PC-3 (cell line): ENCODE measurements at regions not wholly inside any gene's neighbourhood (a gene's known extent, or its start where the extent isn't known, plus 50 kb on each side); places are given as distances from the start of the nearest gene placed in this dataset.

Experiments
- CTCF ChIP-seq: fragments of 300-600 bp; sonication (generic); conservative IDR thresholded peaks from 2 replicates; pipeline ENCODE4 v1.5.1; 2017; ENCODE audit warnings: antibody characterized with exemption, low read depth, mild to moderate bottlenecking, low read length
- EZH2 ChIP-seq: fragments of 300-600 bp; sonication (generic); IDR thresholded peaks from one replicate; pipeline ENCODE4 v1.6.1; 2017; ENCODE audit warnings: antibody characterized with exemption, mild to moderate bottlenecking, low read length; ENCODE audit not compliant: unreplicated experiment
- EZH2phosphoT487 ChIP-seq: fragments of 300-600 bp; sonication (generic); IDR thresholded peaks from 2 replicates; pipeline ENCODE4 v1.6.1; 2018; ENCODE audit warnings: mild to moderate bottlenecking, antibody characterized with exemption, low read length, borderline replicate concordance

- TF ChIP-seq CTCF, result no peak
- no peak for TF ChIP-seq EZH2
- no peak for TF ChIP-seq EZH2phosphoT487
Observed at GRCh38 chr16:48930951-48931553, 321.1 kb upstream of the N4BP1 start.
